OCI-LY7 (cell line): ENCODE measurements at regions not wholly inside any gene's neighbourhood (a gene's known extent, or its start where the extent isn't known, plus 50 kb on each side); places are given as distances from the start of the nearest gene placed in this dataset.

Source experiments
- BruUV-seq: library from RNA; stranded (reverse); fragments of 400-500 nt; replicated peaks from 2 replicates; lab custom pipeline; 2021; lab: Mats Ljungman, UMichigan
- CTCF ChIA-PET: fragments of 300-600 bp; sonication (Branson Sonifier 250); formaldehyde crosslinking; loops from one replicate; lab custom pipeline; 2022; ENCODE audit warnings: antibody characterized with exemption; ENCODE audit not compliant: unreplicated experiment; lab: Charles Lee
- POLR2A ChIA-PET: fragments of 300-600 bp; sonication (Branson Sonifier 250); formaldehyde crosslinking; loops from one replicate; lab custom pipeline; 2022; ENCODE audit warnings: antibody characterized with exemption; lab: Charles Lee
- DNase-seq: peaks from one replicate; pipeline ENCODE4 v3.0.0-alpha.2; 2015; ENCODE audit warnings: low spot score
- H2AFZ ChIP-seq: fragments of 200-600 bp; sonication (generic), shearing (Covaris generic); 2 replicates; pipeline ENCODE4 v1.6.1; 2014; ENCODE audit warnings: mild to moderate bottlenecking, antibody characterized with exemption, low read length, moderate library complexity
- H3K27ac ChIP-seq: fragments of 200-600 bp; sonication (generic); 2 replicates; pipeline ENCODE4 v1.5.1; 2014; ENCODE audit warnings: mixed run types, low read depth, mild to moderate bottlenecking, moderate library complexity, low read length, inconsistent platforms; ENCODE audit not compliant: poor library complexity, severe bottlenecking
- H3K36me3 ChIP-seq: fragments of 200-600 bp; sonication (generic); 2 replicates; pipeline ENCODE4 v1.6.1; 2014; ENCODE audit warnings: mild to moderate bottlenecking, antibody characterized with exemption, low read length, moderate library complexity, mixed read lengths; ENCODE audit not compliant: insufficient read depth
- H3K4me1 ChIP-seq: fragments of 200-600 bp; sonication (generic); 2 replicates; pipeline ENCODE4 v1.5.1; 2014; ENCODE audit warnings: mild to moderate bottlenecking, low read length; ENCODE audit not compliant: insufficient read depth, poor library complexity, severe bottlenecking
- H3K4me2 ChIP-seq: fragments of 200-600 bp; sonication (generic); 2 replicates; pipeline ENCODE4 v1.6.1; 2014; ENCODE audit warnings: mild to moderate bottlenecking, low read length
- H3K4me3 ChIP-seq: fragments of 200-600 bp; sonication (generic); 2 replicates; pipeline ENCODE4 v1.5.1; 2014; ENCODE audit warnings: mild to moderate bottlenecking, low read depth, low read length; ENCODE audit not compliant: poor library complexity, severe bottlenecking
- H3K79me2 ChIP-seq: fragments of 200-600 bp; sonication (generic); 2 replicates; pipeline ENCODE4 v1.6.1; 2016; ENCODE audit warnings: low read depth, mild to moderate bottlenecking, low read length, moderate library complexity, mixed read lengths; ENCODE audit not compliant: insufficient read depth
- H3K9me2 ChIP-seq: fragments of 200-600 bp; sonication (generic); 2 replicates; pipeline ENCODE4 v1.6.1; 2016; ENCODE audit warnings: mild to moderate bottlenecking, low read length, mixed read lengths; ENCODE audit not compliant: insufficient read depth
- H3K9me3 ChIP-seq: fragments of 200-600 bp; sonication (generic); 2 replicates; pipeline ENCODE4 v1.6.1; 2014; ENCODE audit warnings: mild to moderate bottlenecking, mixed run types, low read length, mixed read lengths
- H4K20me1 ChIP-seq: fragments of 200-600 bp; sonication (generic); 2 replicates; pipeline ENCODE4 v1.6.1; 2014; ENCODE audit warnings: mild to moderate bottlenecking, antibody characterized with exemption, low read length, moderate library complexity, mixed read lengths; ENCODE audit not compliant: insufficient read depth
- CTCF ChIP-seq: fragments of 200-600 bp; sonication (generic); conservative IDR thresholded peaks from 2 replicates; pipeline ENCODE4 v1.5.1; 2014; ENCODE audit warnings: mild to moderate bottlenecking, antibody characterized with exemption, low read length, moderate library complexity, mixed read lengths
- EZH2phosphoT487 ChIP-seq: fragments of 200-600 bp; sonication (generic); IDR thresholded peaks from 2 replicates; pipeline ENCODE4 v1.6.1; 2018; ENCODE audit warnings: low read depth, borderline replicate concordance, mild to moderate bottlenecking, mixed run types, antibody characterized with exemption, low read length, moderate library complexity, mixed read lengths
- intact Hi-C: fragments of 100-400 bp; cut with micrococcal nuclease; formaldehyde crosslinking; loops from one replicate; pipeline ENCODE4 v1.10.0; 2022; ENCODE audit not compliant: unreplicated experiment

- no peak overlapping the region for H3K27ac ChIP-seq
- BruUV-seq: no TSS peak
- CTCF ChIA-PET: interaction anchor here (0.8 kb wide), 1 partner anchor 346 kb away, joined by 3 read pairs; no protein-coding TSS in a partner anchor
These were observed 164.5 kb downstream of the PSMG1 start for GRCh38 chr21:39018730-39019129.

GRCh38 chr21:39016740-39017315 is 166.4 kb downstream of the PSMG1 start:
- no peak overlapping the region for H3K4me3 ChIP-seq
- CTCF ChIA-PET: no interaction called here
- H3K27ac ChIP-seq: no peak overlapping the region
- TF ChIP-seq EZH2phosphoT487 (no peak), CTCF (no peak)
- no peaks in the 10 kb centered on the region for H3K9me3 ChIP-seq
- no peak overlapping the region for H2AFZ ChIP-seq
- H4K20me1 ChIP-seq: no peaks in the 10 kb centered on the region
- peaks cover 18% of the 10 kb centered on the region for H3K4me1 ChIP-seq
- H3K4me2 ChIP-seq: peak overlapping the region; percentile 50
- no peaks in the 10 kb centered on the region for H3K36me3 ChIP-seq
- DNase-seq: peak; percentile 85
- POLR2A ChIA-PET: no interaction called here
- no peaks in the 10 kb centered on the region for H3K79me2 ChIP-seq
- no peaks in the 10 kb centered on the region for H3K9me2 ChIP-seq
- intact Hi-C loops: loop anchor here (2.0 to 5.0 kb wide), 3 partner anchors 155 to 285 kb away; partner anchors contain the start of gene ETS2
- no TSS peak for BruUV-seq

More at GRCh38 chr21:39018730-39019129, 164.5 kb downstream of the PSMG1 start:
- no peaks in the 10 kb centered on the region for H4K20me1 ChIP-seq
- no peak overlapping the region for H3K4me3 ChIP-seq
- H3K4me2 ChIP-seq: no peak overlapping the region
- no peaks in the 10 kb centered on the region for H3K36me3 ChIP-seq
- H3K79me2 ChIP-seq: no peaks in the 10 kb centered on the region
- intact Hi-C loops: loop anchor here (5.0 kb wide), 2 partner anchors 156 to 286 kb away; no protein-coding TSS in a partner anchor
- no peaks in the 10 kb centered on the region for H3K9me2 ChIP-seq
- H3K4me1 ChIP-seq: peaks cover 18% of the 10 kb centered on the region
- TF ChIP-seq EZH2phosphoT487 (no peak), CTCF (no peak)
- no peak overlapping the region for H2AFZ ChIP-seq
- H3K9me3 ChIP-seq: no peaks in the 10 kb centered on the region
- DNase-seq: no peak
- POLR2A ChIA-PET: no interaction called here

GRCh38 chr21:39014747-39015146 is 168.5 kb downstream of the PSMG1 start:
- BruUV-seq: no TSS peak
- Histone ChIP-seq H3K9me2 (no peaks in the 10 kb centered on the region), H2AFZ (no peak overlapping the region), H3K9me3 (no peaks in the 10 kb centered on the region), H3K4me2 (no peak overlapping the region), H3K36me3 (no peaks in the 10 kb centered on the region), H3K79me2 (no peaks in the 10 kb centered on the region), H3K27ac (no peak overlapping the region), H3K4me1 (peaks cover 18% of the 10 kb centered on the region), H4K20me1 (no peaks in the 10 kb centered on the region), H3K4me3 (no peak overlapping the region)
- no peak for TF ChIP-seq CTCF
- no peak for TF ChIP-seq EZH2phosphoT487
- no peak for DNase-seq
- intact Hi-C loops: loop anchor here (5.0 kb wide), 2 partner anchors 152 to 282 kb away; no protein-coding TSS in a partner anchor
- ChIA-PET CTCF (no interaction called here), POLR2A (no interaction called here)
